NCI-H1930 (cell line): ENCODE measurements at regions not wholly inside any gene's neighbourhood (a gene's known extent, or its start where the extent isn't known, plus 50 kb on each side); places are given as distances from the start of the nearest gene placed in this dataset.

Experiments used
- DNase-seq, 2 experiments: peaks; one replicate each; lab custom pipeline; 2025; lab: John Stamatoyannopoulos, UW

DNA sequence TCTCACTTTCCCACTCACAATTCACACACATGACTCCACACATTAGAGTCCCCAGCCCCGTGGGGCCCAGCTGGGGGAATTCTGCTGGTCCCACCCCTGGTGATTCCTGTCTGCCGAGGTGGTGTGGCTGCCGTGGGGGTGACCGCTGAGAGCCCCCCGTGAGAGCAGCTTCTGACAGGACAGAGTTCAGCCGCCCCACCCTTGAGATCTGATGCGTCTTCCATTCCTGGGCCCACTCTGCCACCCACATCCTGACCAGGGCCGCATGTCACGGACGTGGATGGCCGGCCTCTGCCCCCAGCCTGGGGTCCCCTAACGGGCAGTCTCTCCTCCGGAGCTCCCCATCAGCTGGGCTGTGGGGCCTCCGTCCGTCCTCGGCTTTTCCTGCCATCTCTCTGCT lies 240.1 kb upstream of the PITRM1 start:
- no peak for DNase-seq

DNA sequence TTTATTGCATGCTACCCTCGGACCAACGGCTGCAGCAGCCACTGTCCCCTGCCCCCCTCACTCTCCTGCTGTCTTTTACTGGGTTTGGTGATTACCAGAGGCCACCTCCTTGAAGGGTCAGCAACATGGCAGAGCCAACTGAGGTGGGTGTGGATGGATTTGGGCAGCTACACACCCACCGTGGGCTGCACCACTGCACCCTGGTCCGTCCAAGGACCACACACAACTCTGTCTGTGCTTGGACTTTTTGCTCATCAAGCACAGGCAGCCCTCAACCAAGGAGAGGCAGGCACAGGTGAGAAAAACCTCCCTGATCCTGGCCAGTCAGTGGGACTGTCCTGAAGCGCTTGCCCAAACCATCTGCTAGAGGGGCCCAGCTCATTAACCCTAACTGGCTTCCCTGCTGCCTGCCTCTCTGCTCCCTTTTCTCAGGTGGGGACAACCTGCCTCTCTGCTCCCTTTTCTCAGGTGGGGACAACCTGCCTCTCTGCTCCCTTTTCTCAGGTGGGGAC lies 239.5 kb upstream of the PITRM1 start:
- no peak for DNase-seq

DNA sequence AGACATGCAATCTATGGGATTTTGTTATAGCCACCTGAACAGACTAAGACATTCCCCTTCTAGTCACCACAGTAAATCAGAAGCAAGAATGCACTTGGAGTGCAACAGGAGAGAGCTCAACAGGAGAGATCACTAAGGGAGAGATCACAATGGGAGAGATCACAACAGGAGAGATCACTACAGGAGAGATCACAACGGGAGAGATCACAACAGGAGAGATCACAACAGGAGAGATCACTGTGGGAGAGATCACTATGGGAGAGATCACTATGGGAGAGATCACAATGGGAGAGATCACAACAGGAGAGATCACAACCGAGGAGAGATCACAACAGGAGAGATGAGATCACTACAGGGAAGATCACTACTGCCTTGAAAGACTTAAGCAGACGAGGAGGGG lies 238.5 kb upstream of the PITRM1 start:
- no peak for DNase-seq

DNA sequence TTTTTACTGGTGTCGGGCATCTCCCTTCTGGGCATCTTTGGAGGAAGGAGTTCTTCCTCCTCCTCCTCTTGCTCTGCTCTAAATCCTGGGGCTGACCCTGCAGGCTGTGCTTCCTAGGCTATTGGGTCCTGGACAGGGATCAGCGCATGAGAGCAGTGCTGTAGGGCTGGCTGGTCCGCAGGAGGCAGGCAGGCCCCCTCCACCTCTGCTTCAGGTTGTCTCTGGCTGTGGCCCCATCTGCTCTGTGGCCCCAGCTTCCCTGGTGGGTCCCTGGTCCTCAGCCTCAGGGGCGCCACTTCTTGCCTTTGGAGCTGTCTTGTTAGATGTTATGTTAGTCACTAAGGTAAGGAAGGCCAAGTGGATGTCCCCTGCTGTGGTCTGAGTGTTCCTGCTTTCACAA lies 237.3 kb upstream of the PITRM1 start:
- no peak for DNase-seq

DNA sequence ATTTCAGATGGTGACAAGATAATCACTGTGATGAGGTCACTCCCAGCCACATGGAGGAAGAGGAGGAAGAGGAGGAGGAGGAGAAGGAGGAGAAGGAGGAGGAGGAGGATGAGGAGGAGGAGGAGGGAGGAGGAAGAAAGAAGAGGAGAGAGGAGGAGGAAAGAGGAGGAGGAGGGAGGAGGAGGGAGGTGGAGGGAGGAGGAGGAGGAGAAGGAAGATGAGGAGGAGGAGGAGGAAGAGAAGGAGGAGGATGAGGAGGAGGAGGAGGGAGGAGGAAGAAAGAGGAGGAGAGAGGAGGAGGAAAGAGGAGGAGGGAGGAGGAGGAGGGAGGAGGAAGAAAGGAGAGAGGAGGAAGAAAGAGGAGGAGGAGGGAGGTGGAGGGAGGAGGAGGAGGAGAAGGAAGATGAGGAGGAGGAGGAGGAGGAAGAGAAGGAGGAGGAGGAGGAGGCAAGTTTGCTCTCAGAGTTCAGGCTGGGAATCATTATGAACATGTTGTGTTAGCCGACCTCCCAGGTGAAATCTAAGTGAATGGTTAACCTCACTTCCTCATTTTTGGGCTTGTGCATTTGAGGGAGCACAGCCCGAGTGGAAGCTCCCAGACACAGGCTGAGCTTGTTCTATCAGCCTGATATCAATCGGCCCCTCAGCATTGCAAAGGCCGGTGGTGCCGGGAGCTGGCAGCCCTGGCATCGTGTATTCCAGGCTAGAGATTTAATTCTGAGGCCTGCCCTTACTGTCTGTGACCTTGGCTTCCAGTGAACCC lies 236.2 kb upstream of the PITRM1 start:
- DNase-seq = no peak

DNA sequence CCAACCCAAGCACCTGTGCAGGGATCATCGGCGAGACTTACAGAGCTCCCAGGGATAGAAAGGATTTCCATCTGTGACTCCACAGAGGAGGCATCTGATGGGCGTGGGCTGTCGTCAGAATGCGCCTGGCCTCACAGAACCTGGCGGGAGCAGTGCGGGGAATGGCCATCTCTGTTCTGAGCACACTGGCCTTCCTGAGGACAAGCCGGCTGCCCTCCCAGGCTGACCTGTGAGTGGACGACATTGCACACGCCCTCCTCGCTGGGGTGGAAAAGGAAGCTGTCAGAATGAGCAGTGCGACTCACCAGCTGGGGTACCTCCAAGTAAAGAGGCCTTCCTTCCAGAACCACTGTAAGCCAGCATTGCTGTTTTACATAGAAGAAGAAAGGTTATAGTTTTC lies 234.6 kb upstream of the PITRM1 start:
- no peak for DNase-seq

DNA sequence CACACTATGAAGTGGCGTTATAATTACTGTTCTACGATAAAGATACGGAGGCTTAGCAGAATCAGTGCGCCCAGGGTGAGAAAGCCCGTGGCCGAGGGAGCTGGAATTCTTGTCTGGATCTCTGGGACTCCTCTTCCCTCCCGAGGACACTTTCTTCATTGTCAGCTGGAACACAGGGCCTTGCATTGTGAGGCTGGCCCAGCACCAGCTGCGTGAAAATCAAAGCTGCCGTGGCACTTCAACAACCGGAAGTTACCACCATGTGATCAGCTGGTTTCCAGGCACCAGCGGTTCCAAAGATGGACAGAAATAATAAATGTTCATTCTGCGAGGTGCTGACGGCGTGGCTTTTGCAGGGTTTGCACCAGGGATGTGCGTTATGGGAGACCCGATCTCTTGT lies 234.0 kb upstream of the PITRM1 start:
- no peak for DNase-seq

DNA sequence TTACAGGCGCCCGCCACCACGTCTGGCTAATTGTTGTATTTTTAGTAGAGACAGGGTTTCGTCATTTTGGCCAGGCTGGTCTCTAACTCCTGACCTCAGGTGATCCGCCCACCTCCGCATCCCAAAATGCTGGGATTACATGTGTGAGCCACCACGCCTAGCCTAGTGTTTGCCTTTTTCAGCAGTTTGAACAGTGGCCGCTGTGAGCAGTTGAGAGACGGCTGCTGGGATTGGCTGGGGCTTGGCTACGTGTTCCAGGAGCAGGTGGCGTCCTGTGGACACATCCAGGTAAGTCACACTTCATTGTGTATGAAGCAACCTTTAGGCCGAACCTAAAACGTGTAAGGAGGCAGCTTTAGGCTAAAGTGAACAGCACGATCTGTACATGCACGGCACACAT lies 231.8 kb upstream of the PITRM1 start:
- DNase-seq = no peak

DNA sequence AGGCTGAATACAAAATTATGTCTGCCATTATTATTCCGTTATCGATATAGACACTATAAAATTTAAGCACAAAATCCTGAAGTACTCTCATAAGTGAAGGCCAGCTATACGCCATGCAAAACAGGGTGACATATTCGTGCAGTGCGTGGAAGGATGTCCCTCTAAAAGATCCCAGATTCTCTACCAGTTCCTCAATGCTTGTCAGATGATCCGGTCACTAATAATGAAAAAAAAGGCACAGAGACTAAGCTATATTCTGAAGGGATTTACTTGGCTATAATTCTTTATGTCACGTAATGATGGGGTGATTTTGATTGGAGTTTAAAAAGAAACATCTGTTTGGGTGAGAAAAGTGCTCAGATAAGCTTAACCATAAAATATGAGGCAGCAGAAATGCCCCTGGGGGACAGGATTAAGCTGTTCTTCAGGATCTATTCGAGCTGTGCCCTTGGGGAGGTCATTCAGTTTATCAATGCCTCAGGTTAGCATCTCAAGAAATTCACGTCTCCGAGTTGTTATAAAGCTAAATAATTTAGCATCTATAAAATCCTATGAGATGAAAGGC lies 229.7 kb upstream of the PITRM1 start:
- no peak for DNase-seq

DNA sequence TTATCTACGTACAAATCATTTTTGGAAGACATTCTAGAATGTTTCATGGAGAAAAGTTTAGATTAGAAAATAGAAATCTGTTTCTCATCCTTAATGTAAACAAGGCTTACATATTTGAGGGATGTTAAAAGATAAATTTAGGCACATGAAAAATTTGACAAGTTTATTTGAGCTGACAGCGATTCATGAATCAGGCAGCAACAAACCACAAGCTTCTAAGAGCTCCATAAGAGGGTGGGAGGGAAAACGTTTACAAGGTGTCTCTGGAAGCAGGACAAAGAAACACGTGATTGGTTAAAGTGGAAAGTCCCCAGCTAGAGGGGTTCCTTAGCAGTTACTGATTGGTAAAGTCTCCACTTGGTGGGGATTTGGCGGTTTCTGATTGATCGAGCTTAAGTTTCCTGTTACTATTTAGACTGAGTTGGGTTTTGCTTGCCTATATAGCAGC lies 228.9 kb upstream of the PITRM1 start:
- DNase-seq = no peak

DNA sequence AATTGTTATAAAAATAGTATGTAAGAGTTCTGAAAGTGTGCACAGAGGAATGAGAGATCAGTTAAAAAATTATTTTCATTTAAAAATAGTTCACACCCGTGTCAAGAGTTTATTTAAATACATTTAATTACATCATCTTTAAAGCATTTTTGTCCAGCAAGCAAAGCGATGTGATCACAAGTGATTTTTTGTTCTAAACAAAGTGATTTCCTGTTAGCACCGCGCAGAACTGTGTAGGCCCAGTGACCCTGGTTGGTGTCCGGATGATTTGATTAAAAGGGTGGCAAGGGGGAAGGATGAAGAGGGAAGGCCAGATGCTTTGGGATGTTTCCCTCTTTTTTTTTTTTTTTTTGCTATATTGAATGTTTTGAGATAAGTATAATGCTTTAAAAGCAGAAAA lies 227.8 kb upstream of the PITRM1 start:
- DNase-seq = no peak

DNA sequence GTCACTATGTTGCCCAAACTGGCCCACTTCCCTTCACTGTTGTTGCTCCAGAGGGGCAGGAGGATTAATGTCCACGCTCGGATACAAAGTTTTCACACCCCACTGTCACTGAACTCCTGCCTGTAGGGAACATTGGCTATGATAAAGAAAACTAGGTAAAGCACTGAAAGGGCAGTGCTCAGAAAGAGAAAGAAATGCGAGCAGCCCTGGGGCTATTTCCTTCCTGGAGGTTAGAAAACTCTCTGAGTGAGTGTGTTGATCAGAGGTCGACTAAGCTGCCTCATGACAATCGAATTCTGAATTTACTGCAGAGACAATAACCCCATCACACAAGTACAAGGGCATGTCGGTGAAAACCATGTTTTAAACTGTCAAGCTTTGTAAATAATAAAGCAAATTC lies 227.2 kb upstream of the PITRM1 start:
- DNase-seq = no peak

DNA sequence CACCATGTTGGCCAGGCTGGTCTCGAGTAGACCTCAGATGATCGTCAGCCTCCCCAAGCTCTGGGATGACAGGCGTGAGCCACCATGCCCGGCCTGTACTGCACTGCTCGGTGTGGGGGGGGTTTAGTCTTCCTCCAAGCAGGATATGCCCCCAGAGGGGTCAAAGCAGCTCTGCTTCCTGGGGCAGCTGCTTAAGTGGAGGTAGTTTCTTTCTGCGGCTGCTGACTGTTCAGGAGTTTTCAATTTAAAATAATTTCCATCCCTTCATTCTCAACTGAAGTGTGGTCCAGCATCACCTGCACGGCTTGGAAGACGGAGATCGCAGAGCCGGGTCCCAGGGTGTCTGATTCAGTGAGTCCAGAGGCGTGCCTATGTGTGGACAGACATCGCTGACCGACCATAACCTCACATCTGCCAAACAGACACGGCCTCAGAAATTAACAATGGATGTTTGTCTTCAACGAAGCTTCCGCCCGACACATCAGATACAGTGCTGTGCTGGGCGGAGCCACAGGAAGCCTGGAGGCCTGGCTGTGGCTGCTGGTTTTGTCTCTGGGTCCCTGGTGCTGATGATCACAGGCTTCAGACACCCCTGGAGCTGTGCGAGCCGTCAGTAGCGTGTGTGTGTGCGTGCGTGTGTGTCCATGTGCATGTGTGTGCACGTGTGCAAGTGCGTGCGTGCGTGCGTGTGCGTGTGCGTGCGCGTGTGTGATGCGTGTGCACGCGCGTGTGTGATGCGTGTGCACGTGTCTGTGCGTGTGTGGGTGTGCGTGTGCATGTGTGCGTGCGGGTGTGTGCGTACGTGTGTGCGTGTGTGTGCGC lies 226.5 kb upstream of the PITRM1 start:
- no peak for DNase-seq

DNA sequence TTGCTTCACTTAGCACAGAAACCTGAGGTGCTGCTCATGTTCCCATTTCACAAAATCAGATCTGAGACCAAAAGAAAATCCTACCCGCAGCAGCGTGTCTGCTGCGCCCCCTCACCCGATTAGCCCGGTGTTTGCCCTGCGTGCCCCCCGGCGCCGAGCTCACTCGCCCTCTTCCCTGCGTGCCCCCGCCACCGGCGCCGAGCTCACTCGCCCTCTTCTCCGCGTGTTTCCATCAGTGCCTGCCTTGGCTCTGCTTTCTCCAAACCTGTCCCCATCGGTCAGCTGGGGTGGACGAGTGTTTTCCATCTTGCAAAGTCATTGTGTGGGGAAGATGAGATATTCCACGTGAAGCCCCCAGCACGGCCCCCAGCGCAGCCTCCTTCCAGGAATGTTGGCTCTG lies 225.3 kb upstream of the PITRM1 start:
- DNase-seq = no peak

DNA sequence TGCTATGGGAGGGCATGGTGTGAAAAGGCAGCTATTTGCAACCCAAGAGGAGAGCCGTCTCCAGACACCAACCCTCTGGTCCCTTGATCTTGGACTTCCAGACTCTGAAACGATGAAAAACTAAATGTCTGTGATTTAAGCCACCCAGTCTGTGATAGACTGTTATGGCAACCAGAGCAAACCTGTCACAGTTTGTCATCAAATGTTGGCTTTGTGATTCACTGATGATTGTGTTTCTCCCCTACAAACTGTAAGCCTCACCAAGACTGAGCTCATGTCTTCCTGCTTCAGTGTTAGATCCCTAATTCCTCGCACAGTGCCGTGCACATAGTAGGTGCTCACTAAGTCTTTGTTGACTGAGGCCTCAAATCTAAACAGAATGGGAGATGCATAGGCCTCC lies 224.6 kb upstream of the PITRM1 start:
- no peak for DNase-seq

DNA sequence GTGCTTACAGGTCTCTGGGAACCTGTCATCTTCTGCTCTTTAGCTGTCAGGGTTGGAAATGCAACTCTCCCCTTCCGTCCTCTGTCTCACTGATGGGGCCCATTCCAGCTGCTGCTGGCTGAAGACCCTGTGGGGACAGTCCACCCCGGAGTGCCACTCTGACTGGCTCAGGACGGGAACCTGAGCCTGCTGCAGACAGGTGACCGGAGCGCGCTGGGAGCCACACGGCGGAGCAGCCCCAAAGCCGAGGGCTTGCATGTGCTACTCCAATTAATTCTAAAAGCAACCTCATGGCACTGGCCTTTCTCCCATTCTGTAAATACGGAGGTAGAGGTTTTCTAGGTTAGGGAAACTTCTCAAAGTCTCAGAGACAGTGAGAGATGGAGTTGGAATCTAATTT lies 223.5 kb upstream of the PITRM1 start:
- DNase-seq = no peak

DNA sequence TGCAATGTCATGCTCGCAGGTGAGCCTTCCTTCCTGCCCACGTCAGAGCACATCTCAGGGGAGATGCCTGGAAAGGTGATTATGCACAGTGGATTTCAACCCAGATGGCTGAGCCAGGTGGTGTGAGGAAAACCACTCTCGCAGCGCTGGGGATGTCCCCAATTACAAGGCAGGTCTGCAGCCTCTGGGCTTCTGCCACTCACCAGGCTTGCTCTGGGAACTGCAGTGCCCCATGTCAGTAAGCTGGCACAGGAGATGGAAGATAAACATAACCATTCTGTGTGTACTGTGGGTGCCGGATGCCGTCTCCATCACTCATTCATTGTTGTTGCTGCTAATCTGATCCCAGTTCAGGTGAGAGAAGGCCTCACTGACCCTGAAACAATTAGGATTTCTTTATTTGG lies 222.9 kb upstream of the PITRM1 start:
- DNase-seq = no peak

DNA sequence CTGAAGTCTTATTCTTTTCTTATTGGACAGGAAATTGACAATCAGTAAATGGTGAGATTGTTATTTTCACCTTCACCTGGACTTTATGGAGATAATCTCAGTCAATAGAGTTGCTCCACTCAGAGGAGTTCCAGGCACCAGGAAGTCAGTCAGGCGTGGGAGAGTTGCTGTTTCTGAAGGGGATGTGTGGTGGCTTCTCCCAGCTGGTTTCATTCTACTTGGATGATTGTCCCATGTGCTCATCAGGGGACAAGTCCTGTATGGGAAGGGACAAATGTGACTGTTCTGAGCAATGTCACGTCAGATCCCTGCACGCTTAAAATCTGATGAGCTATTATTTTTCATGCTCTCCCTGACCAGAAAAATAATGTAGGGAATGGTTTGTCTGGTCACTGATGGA lies 222.5 kb upstream of the PITRM1 start:
- no peak for DNase-seq

DNA sequence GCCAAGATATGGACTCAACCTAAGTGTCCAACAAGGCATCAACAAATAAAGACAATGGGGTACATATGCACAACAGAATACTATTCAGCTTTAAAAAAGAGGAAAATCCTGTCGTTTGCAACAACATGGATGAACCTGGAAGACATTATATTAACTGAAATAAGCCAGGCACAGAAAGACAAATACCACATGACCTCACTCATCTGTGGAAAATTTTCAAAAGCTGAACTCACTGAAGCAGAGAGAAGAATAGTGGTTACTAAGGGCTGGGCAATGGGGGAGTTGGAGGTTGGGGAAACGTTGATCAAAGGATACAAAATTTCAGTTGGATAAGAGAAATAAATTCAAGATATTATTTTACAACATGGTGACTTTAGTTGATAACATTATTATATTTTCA lies 221.4 kb upstream of the PITRM1 start:
- no peak for DNase-seq

DNA sequence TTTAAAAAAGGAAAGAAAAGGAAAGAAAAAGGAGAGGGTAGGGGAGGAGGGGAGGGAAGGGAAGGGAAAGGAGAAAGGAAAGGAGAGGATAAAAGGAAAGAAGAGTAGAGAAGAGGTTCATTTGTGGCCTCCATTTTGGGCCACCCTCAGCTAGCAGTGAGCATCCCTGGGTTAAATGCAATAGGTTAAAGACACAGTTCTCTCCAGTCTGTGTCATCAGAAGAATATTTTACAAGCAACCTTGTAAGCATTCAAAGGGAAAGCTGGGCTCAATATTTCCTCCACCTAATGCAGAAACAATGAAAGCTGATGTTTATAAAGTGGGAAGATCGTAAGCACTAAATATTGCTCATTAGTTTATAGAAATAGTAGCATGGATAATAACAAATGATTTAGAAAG lies 219.1 kb upstream of the PITRM1 start:
- no peak for DNase-seq

DNA sequence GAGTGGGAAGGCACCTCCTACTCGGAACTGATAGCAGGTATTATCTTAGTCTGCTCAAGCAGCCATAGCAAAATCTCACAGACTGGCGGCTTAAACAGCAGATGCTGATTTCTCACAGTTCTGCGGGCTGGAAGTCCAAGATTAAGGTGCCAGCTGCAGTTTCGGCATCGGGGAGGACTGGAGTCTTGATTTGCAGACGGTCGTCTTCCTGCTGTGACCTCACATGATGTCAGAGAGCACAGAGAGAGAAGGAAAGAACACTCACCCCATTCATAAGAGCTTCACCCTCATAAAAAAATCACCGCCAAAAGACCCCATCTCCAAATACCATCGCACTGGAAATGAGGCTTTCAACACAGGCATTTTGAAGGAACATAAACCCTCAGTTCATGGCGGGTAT lies 216.5 kb upstream of the PITRM1 start:
- no peak for DNase-seq

DNA sequence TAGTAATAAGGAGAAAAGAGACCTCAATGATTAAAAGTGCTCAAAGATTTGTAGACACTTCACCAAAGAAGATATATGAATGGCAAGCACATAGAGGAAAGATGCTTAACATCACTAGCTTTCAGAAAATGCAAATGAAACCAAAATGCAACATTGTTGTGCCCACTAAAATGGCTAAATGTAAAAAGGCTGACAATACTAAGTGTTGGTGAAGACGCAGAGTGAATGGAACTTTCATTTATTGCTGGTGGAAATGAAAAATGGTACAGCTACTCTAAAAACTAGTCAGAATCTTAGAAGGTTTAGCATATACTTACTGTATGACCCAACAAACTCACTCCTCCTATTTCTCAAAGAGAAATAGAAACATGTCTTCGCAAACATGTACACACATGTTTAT lies 212.9 kb upstream of the PITRM1 start:
- DNase-seq = no peak

DNA sequence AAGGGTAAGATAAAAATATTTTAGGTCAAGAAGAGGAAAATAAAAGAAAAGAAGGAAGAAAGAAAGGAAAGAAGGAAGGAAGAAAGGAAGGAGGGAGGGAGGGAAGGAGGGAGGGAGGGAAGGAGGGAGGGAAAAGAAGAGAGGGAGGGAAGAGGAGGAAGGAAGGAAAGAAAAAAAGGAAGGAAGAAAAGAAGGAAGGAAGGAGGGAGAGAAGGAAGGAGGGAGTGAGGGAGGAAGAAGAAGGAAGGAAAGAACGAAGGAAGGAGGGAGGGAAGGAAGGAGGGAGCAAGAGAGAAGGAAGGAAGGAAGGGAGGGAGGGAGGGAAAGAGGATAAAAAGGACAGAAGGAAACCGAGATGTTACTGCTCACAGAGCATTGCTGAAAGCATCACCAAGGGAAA lies 209.5 kb upstream of the PITRM1 start:
- no peak for DNase-seq
